Upper lobe of right lung (tissue), 1 donor: ENCODE measurements at regions not wholly inside any gene's neighbourhood (a gene's known extent, or its start where the extent isn't known, plus 50 kb on each side); places are given as distances from the start of the nearest gene placed in this dataset.

Source experiments
- ATAC-seq: fragments of 200-7000 bp; cut with Tn5 transposase; one replicate; pipeline ENCODE4 v1.9.1; 2020; ENCODE audit warnings: mild to moderate bottlenecking, moderate library complexity
- DNase-seq: peaks from one replicate; pipeline ENCODE4 v3.0.0-alpha.2; 2020
- H3K27ac ChIP-seq: fragments of 200-600 bp; one replicate; pipeline ENCODE4 v1.8.0; 2022
- H3K27me3 ChIP-seq: fragments of 200-600 bp; one replicate; pipeline ENCODE4 v1.8.0; 2022; ENCODE audit warnings: mild to moderate bottlenecking
- H3K36me3 ChIP-seq: fragments of 200-600 bp; one replicate; pipeline ENCODE4 v1.8.0; 2022
- H3K4me1 ChIP-seq: fragments of 200-600 bp; one replicate; pipeline ENCODE4 v1.8.0; 2022
- H3K4me3 ChIP-seq: fragments of 200-600 bp; one replicate; pipeline ENCODE4 v1.8.0; 2022; ENCODE audit warnings: mild to moderate bottlenecking
- H3K9me3 ChIP-seq: fragments of 200-600 bp; one replicate; pipeline ENCODE4 v1.8.0; 2022
- CTCF ChIP-seq: fragments of 200-600 bp; IDR thresholded peaks from one replicate; pipeline ENCODE4 v1.8.0; 2022; ENCODE audit warnings: antibody characterized with exemption
- intact Hi-C: fragments of 100-400 bp; cut with DNase I; formaldehyde crosslinking; loops from one replicate; pipeline ENCODE4 v1.11.0; 2022
- donor health status: DM: no; HTN: yes; CAD: no; lungs with severe emphysema.

- intact Hi-C loops: no loop called here
- Histone ChIP-seq H3K4me1 (no peaks in the 10 kb centered on the region), H3K36me3 (no peaks in the 10 kb centered on the region), H3K27ac (no peak overlapping the region), H3K9me3 (no peaks in the 10 kb centered on the region), H3K27me3 (peaks cover 5% of the 10 kb centered on the region), H3K4me3 (no peak overlapping the region)
- ATAC-seq (no peak), DNase-seq (no peak)
- no peak for TF ChIP-seq CTCF
These were observed 459.5 kb downstream of the PTPRU start for GRCh38 chr1:29695803-29696202.

- ATAC-seq (no peak), DNase-seq (no peak)
- no peak overlapping the region for H3K4me3 ChIP-seq
- intact Hi-C loops: no loop called here
- no peaks in the 10 kb centered on the region for H3K36me3 ChIP-seq
- H3K9me3 ChIP-seq: no peaks in the 10 kb centered on the region
- peaks cover 10% of the 10 kb centered on the region for H3K27me3 ChIP-seq
- no peak overlapping the region for H3K27ac ChIP-seq
- TF ChIP-seq CTCF: no peak
- H3K4me1 ChIP-seq: no peaks in the 10 kb centered on the region
These were observed 458.7 kb downstream of the PTPRU start for GRCh38 chr1:29695036-29695435.

- DNase-seq: no peak
- H3K9me3 ChIP-seq: no peaks in the 10 kb centered on the region
- H3K36me3 ChIP-seq: no peaks in the 10 kb centered on the region
- no peak for ATAC-seq
- no peak overlapping the region for H3K4me3 ChIP-seq
- H3K27ac ChIP-seq: no peak overlapping the region
- H3K4me1 ChIP-seq: no peaks in the 10 kb centered on the region
- peaks cover 27% of the 10 kb centered on the region for H3K27me3 ChIP-seq
- TF ChIP-seq CTCF: no peak
- intact Hi-C loops: no loop called here
These were observed 455.2 kb downstream of the PTPRU start for GRCh38 chr1:29691499-29691898.

GRCh38 chr1:29690156-29690555 is 453.8 kb downstream of the PTPRU start:
- Histone ChIP-seq H3K9me3 (no peaks in the 10 kb centered on the region), H3K36me3 (no peaks in the 10 kb centered on the region), H3K27me3 (peaks cover 27% of the 10 kb centered on the region), H3K4me1 (no peaks in the 10 kb centered on the region), H3K27ac (no peak overlapping the region), H3K4me3 (no peak overlapping the region)
- intact Hi-C loops: no loop called here
- TF ChIP-seq CTCF: no peak
- ATAC-seq (no peak), DNase-seq (peak; percentile 34)

GRCh38 chr1:29689372-29690030 is 453.2 kb downstream of the PTPRU start:
- ATAC-seq (no peak), DNase-seq (peak; percentile 52)
- no peaks in the 10 kb centered on the region for H3K36me3 ChIP-seq
- H3K27me3 ChIP-seq: peaks cover 27% of the 10 kb centered on the region
- intact Hi-C loops: no loop called here
- H3K9me3 ChIP-seq: no peaks in the 10 kb centered on the region
- no peaks in the 10 kb centered on the region for H3K4me1 ChIP-seq
- no peak for TF ChIP-seq CTCF
- no peak overlapping the region for H3K4me3 ChIP-seq
- H3K27ac ChIP-seq: no peak overlapping the region
